Progenitor cell of endocrine pancreas (in vitro differentiated cells): ENCODE measurements at regions not wholly inside any gene's neighbourhood (a gene's known extent, or its start where the extent isn't known, plus 50 kb on each side); places are given as distances from the start of the nearest gene placed in this dataset.

Experiments used
- DNase-seq: peaks from one replicate; pipeline ENCODE4 v3.0.0; 2021; ENCODE audit warnings: low spot score; ENCODE audit not compliant: unreplicated experiment
- H3K27ac Mint-ChIP-seq: 2 replicates; pipeline ENCODE4 v1.8.0; 2021; ENCODE audit warnings: mild to moderate bottlenecking, moderate library complexity, mixed read lengths
- H3K27me3 Mint-ChIP-seq: 2 replicates; pipeline ENCODE4 v1.8.0; 2021; ENCODE audit warnings: mixed read lengths
- H3K36me3 Mint-ChIP-seq: 2 replicates; pipeline ENCODE4 v1.8.0; 2022; ENCODE audit warnings: mixed read lengths; ENCODE audit not compliant: insufficient read depth
- H3K4me1 Mint-ChIP-seq: 2 replicates; pipeline ENCODE4 v1.8.0; 2021; ENCODE audit warnings: low read depth, mixed read lengths
- H3K4me3 Mint-ChIP-seq: 2 replicates; pipeline ENCODE4 v1.8.0; 2021; ENCODE audit warnings: low read depth, mild to moderate bottlenecking, moderate library complexity, mixed read lengths
- H3K9me3 Mint-ChIP-seq: 2 replicates; pipeline ENCODE4 v1.8.0; 2021; ENCODE audit warnings: low read depth, mixed read lengths
- CTCF ChIP-seq: fragments of 200-600 bp; sonication (generic); IDR thresholded peaks from one replicate; pipeline ENCODE4 v1.5.0; 2021; ENCODE audit warnings: antibody characterized with exemption, mild to moderate bottlenecking; ENCODE audit not compliant: unreplicated experiment

- Mint-ChIP-seq H3K9me3 (no peaks in the 10 kb centered on the region), H3K27ac (no peak overlapping the region), H3K27me3 (peaks cover 28% of the 10 kb centered on the region), H3K36me3 (no peaks in the 10 kb centered on the region), H3K4me3 (no peak overlapping the region), H3K4me1 (peaks cover 17% of the 10 kb centered on the region)
- TF ChIP-seq CTCF, result no peak
- no peak for DNase-seq
These were observed 963.5 kb upstream of the SLC35B3 start for GRCh38 chr6:9398767-9399373.

GRCh38 chr6:9398071-9398766 is 962.9 kb upstream of the SLC35B3 start:
- no peak overlapping the region for H3K27ac Mint-ChIP-seq
- no peak for TF ChIP-seq CTCF
- H3K4me3 Mint-ChIP-seq, result no peak overlapping the region
- H3K27me3 Mint-ChIP-seq, result peaks cover 28% of the 10 kb centered on the region
- no peaks in the 10 kb centered on the region for H3K36me3 Mint-ChIP-seq
- H3K9me3 Mint-ChIP-seq, result no peaks in the 10 kb centered on the region
- DNase-seq, result no peak
- peaks cover 11% of the 10 kb centered on the region for H3K4me1 Mint-ChIP-seq

- Mint-ChIP-seq H3K27me3 (peaks cover 6% of the 10 kb centered on the region), H3K4me1 (peaks cover 1% of the 10 kb centered on the region), H3K9me3 (no peaks in the 10 kb centered on the region), H3K27ac (no peak overlapping the region), H3K36me3 (no peaks in the 10 kb centered on the region), H3K4me3 (no peak overlapping the region)
- DNase-seq, result no peak
- no peak for TF ChIP-seq CTCF
These were observed 953.3 kb upstream of the SLC35B3 start for GRCh38 chr6:9388596-9388995.

GRCh38 chr6:9380568-9380967 is 945.2 kb upstream of the SLC35B3 start:
- no peak overlapping the region for H3K27ac Mint-ChIP-seq
- no peak for DNase-seq
- H3K27me3 Mint-ChIP-seq, result no peaks in the 10 kb centered on the region
- no peaks in the 10 kb centered on the region for H3K4me1 Mint-ChIP-seq
- no peak for TF ChIP-seq CTCF
- peaks cover 5% of the 10 kb centered on the region for H3K9me3 Mint-ChIP-seq
- H3K4me3 Mint-ChIP-seq, result no peak overlapping the region
- no peaks in the 10 kb centered on the region for H3K36me3 Mint-ChIP-seq

GRCh38 chr6:9373308-9373707 is 938.0 kb upstream of the SLC35B3 start:
- Mint-ChIP-seq H3K27ac (no peak overlapping the region), H3K9me3 (no peaks in the 10 kb centered on the region), H3K4me3 (no peak overlapping the region), H3K27me3 (no peaks in the 10 kb centered on the region), H3K36me3 (no peaks in the 10 kb centered on the region), H3K4me1 (peaks cover 1% of the 10 kb centered on the region)
- no peak for TF ChIP-seq CTCF
- DNase-seq, result no peak
